Lung (tissue), 11 donors: ENCODE measurements at regions not wholly inside any gene's neighbourhood (a gene's known extent, or its start where the extent isn't known, plus 50 kb on each side); places are given as distances from the start of the nearest gene placed in this dataset.

Experiments
- ATAC-seq: fragments of 200-7000 bp; cut with Tn5 transposase; one replicate; pipeline ENCODE4 v1.9.1; 2020; ENCODE audit warnings: moderate number of reproducible peaks; ENCODE audit not compliant: insufficient read depth, low FRiP score
- DNase-seq, 3 donors: peaks; one replicate each; pipeline ENCODE4 v3.0.0-alpha.2; 2013 to 2017
- H3K27ac ChIP-seq, 2 donors: one replicate each; pipeline ENCODE4 v1.5.1; 2013; ENCODE audit warnings: mild to moderate bottlenecking in 2 of 2, moderate library complexity in 2 of 2, control low read depth in 1 of 2, inconsistent platforms in 1 of 2, low read depth in 1 of 2, low read length in 1 of 2
- H3K27me3 ChIP-seq, 3 donors: one replicate each; pipeline ENCODE4 v1.5.1; 2013; ENCODE audit warnings: low read length in 2 of 3; ENCODE audit not compliant: control insufficient read depth in 3 of 3, insufficient read depth in 3 of 3
- H3K36me3 ChIP-seq, 4 donors: one replicate each; pipeline ENCODE4 v1.5.1; 2013; ENCODE audit warnings: low read length in 4 of 4, mild to moderate bottlenecking in 1 of 4, moderate library complexity in 1 of 4; ENCODE audit not compliant: control insufficient read depth in 4 of 4, insufficient read depth in 4 of 4
- H3K4me1 ChIP-seq, 5 donors: one replicate each; pipeline ENCODE4 v1.5.1; 2013; ENCODE audit warnings: low read length in 5 of 5, mild to moderate bottlenecking in 2 of 5, moderate library complexity in 1 of 5; ENCODE audit not compliant: control insufficient read depth in 5 of 5, insufficient read depth in 5 of 5
- H3K4me3 ChIP-seq: one replicate; pipeline ENCODE4 v1.5.1; 2013; ENCODE audit warnings: mild to moderate bottlenecking, control low read depth, moderate library complexity
- H3K9ac ChIP-seq, 2 donors: one replicate each; pipeline ENCODE4 v1.5.1; 2013; ENCODE audit warnings: low read length in 2 of 2, control low read depth in 1 of 2; ENCODE audit not compliant: insufficient read depth in 1 of 2
- H3K9me3 ChIP-seq, 4 donors: one replicate each; pipeline ENCODE4 v1.5.1; 2013; ENCODE audit warnings: low read length in 3 of 4, mild to moderate bottlenecking in 1 of 4, moderate library complexity in 1 of 4; ENCODE audit not compliant: control insufficient read depth in 4 of 4, insufficient read depth in 3 of 4
- WGBS, 2 donors: extraction: QIAGEN DNeasy Blood & Tissue Kit; methylation state at CpG; one replicate each; pipeline ENCODE4 v1.1.7; 2013; 5-methylcytosine and 5-hydroxymethylcytosine counted together
- TF ChIP-seq, protein P1 (sequence below): IDR thresholded peaks from 2 replicates; pipeline ENCODE4 v1.5.1; 2012; ENCODE audit warnings: mild to moderate bottlenecking; ENCODE audit errors: control extremely low read depth, extremely low read depth
- donor health status: control.
- donor health status: control.
- donor health status: Bipolar disorder and iron deficiency.
- donor health status: healthy.
- donor health status: DM: yes; HTN: yes; CAD: no.

GRCh38 chr16:62846399-62847057, 810.3 kb upstream of the CDH8 start:
- no peaks in the 10 kb centered on the region for H3K27me3 ChIP-seq
- H3K36me3 ChIP-seq = no peaks in the 10 kb centered on the region
- no peak overlapping the region for H3K4me3 ChIP-seq
- no peak for DNase-seq
- no peak overlapping the region for H3K9ac ChIP-seq
- H3K27ac ChIP-seq = no peak overlapping the region
- H3K9me3 ChIP-seq = no peaks in the 10 kb centered on the region
- ATAC-seq = no peak
- no peaks in the 10 kb centered on the region for H3K4me1 ChIP-seq
- TF ChIP-seq, protein P1, sequence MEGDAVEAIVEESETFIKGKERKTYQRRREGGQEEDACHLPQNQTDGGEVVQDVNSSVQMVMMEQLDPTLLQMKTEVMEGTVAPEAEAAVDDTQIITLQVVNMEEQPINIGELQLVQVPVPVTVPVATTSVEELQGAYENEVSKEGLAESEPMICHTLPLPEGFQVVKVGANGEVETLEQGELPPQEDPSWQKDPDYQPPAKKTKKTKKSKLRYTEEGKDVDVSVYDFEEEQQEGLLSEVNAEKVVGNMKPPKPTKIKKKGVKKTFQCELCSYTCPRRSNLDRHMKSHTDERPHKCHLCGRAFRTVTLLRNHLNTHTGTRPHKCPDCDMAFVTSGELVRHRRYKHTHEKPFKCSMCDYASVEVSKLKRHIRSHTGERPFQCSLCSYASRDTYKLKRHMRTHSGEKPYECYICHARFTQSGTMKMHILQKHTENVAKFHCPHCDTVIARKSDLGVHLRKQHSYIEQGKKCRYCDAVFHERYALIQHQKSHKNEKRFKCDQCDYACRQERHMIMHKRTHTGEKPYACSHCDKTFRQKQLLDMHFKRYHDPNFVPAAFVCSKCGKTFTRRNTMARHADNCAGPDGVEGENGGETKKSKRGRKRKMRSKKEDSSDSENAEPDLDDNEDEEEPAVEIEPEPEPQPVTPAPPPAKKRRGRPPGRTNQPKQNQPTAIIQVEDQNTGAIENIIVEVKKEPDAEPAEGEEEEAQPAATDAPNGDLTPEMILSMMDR = no peak
- WGBS, 2 donors = 88% methylated on average over 2 of the region's 2 CpGs

GRCh38 chr16:62832214-62832613, 796.0 kb upstream of the CDH8 start:
- no peaks in the 10 kb centered on the region for H3K27me3 ChIP-seq
- 79 to 87% methylated on average over 4 of the region's 4 CpGs for WGBS, 2 donors
- no peak overlapping the region for H3K27ac ChIP-seq
- DNase-seq = no peak
- no peaks in the 10 kb centered on the region for H3K9me3 ChIP-seq
- TF ChIP-seq, protein P1 = no peak
- H3K4me3 ChIP-seq = no peak overlapping the region
- no peaks in the 10 kb centered on the region for H3K4me1 ChIP-seq
- no peak for ATAC-seq
- H3K36me3 ChIP-seq = no peaks in the 10 kb centered on the region
- no peak overlapping the region for H3K9ac ChIP-seq

DNA sequence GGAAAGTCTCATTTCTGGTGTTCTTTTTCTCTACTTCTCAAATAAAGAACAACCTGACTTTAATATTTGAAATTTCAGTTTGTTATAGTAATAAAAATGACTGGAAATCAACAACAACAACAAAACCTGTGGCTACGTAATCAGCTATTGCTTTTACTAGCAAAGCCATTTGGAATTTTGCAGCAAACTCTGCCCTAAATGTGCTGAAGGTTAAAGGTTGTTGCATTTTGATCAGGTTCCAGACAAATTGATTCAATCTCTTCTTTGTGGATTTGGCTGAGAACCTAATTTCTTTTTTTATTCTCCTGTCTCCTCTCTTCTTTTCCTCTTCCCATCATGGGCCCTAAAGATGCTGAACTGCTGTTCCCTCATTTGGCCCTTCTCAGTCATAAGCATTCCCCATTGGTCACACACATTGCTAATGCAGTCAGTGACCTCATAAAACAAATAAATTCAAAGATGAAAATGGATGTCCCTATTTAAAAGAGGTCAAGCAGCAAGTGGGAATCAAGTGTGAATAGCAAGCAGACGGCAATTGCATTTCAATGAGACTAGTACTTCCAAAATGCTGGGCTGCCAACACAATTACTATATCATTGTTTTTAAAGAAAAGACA, 795.1 kb upstream of the CDH8 start:
- TF ChIP-seq, protein P1 = no peak
- no peaks in the 10 kb centered on the region for H3K36me3 ChIP-seq
- H3K9me3 ChIP-seq = no peaks in the 10 kb centered on the region
- DNase-seq (no peak), ATAC-seq (no peak)
- WGBS, 2 donors = 82 to 89% methylated on average over 2 of the region's 2 CpGs
- no peaks in the 10 kb centered on the region for H3K4me1 ChIP-seq
- no peaks in the 10 kb centered on the region for H3K27me3 ChIP-seq
- no peak overlapping the region for H3K9ac ChIP-seq
- H3K4me3 ChIP-seq = no peak overlapping the region
- no peak overlapping the region for H3K27ac ChIP-seq
